HUES64 (cell line): ENCODE measurements at regions not wholly inside any gene's neighbourhood (a gene's known extent, or its start where the extent isn't known, plus 50 kb on each side); places are given as distances from the start of the nearest gene placed in this dataset.
A peak's percentile ranks its signal among the peaks of the same experiment; 100 is the strongest.

Experiments
- H3K27ac ChIP-seq: 2 replicates; pipeline ENCODE4 v1.7.0; 2013; ENCODE audit warnings: low read depth, low read length, inconsistent platforms
- H3K27me3 ChIP-seq: 2 replicates; pipeline ENCODE4 v1.6.1; 2013; ENCODE audit warnings: mild to moderate bottlenecking, low read length; ENCODE audit not compliant: insufficient read depth
- H3K36me3 ChIP-seq: 2 replicates; pipeline ENCODE4 v1.6.1; 2013; ENCODE audit warnings: mild to moderate bottlenecking, low read length; ENCODE audit not compliant: insufficient read depth
- H3K4me1 ChIP-seq: 2 replicates; pipeline ENCODE4 v1.6.1; 2013; ENCODE audit warnings: mild to moderate bottlenecking, low read length, moderate library complexity; ENCODE audit not compliant: insufficient read depth
- H3K4me3 ChIP-seq: 2 replicates; pipeline ENCODE4 v1.5.1; 2013; ENCODE audit warnings: mild to moderate bottlenecking, low read length, moderate library complexity
- H3K9ac ChIP-seq: 2 replicates; pipeline ENCODE4 v1.6.1; 2013; ENCODE audit warnings: mild to moderate bottlenecking, low read depth, low read length
- H3K9me3 ChIP-seq: 2 replicates; pipeline ENCODE4 v1.6.1; 2013; ENCODE audit warnings: low read depth, low read length; ENCODE audit not compliant: insufficient read depth
- WGBS: fragments of 150-250, 120-280 bp; methylation state at CpG from one replicate; pipeline ENCODE4 v1.1.7; 2013; ENCODE audit warnings: missing lambda C conversion rate; 5-methylcytosine and 5-hydroxymethylcytosine counted together

- Histone ChIP-seq H3K4me3 (no peak overlapping the region), H3K27ac (no peak overlapping the region), H3K36me3 (no peaks in the 10 kb centered on the region), H3K9ac (no peak overlapping the region), H3K9me3 (no peaks in the 10 kb centered on the region), H3K27me3 (no peaks in the 10 kb centered on the region), H3K4me1 (peaks cover 7% of the 10 kb centered on the region; the same call in 1 of the 2 replicates)
- WGBS: 75% methylated on average over 16 of the region's 16 CpGs
Measured at GRCh38 chr7:431658-432111, 88.0 kb downstream of the PDGFA start.

- Histone ChIP-seq H3K36me3 (no peaks in the 10 kb centered on the region), H3K9ac (no peak overlapping the region), H3K27me3 (no peaks in the 10 kb centered on the region), H3K9me3 (no peaks in the 10 kb centered on the region), H3K4me3 (no peak overlapping the region), H3K27ac (no peak overlapping the region), H3K4me1 (peaks cover 11% of the 10 kb centered on the region; the same call in 1 of the 2 replicates)
- 88% methylated on average over 11 of the region's 11 CpGs for WGBS
Measured at GRCh38 chr7:432256-432655, 87.4 kb downstream of the PDGFA start.

- H3K36me3 ChIP-seq: no peaks in the 10 kb centered on the region
- H3K27me3 ChIP-seq: no peaks in the 10 kb centered on the region
- peaks cover 15% of the 10 kb centered on the region; the same call in 1 of the 2 replicates for H3K4me1 ChIP-seq
- H3K9me3 ChIP-seq: no peaks in the 10 kb centered on the region
- no peak overlapping the region for H3K9ac ChIP-seq
- WGBS: 90% methylated on average over 11 of the region's 11 CpGs
- H3K27ac ChIP-seq: no peak overlapping the region
- no peak overlapping the region for H3K4me3 ChIP-seq
Measured at GRCh38 chr7:432933-433332, 86.7 kb downstream of the PDGFA start.

- Histone ChIP-seq H3K4me1 (peaks cover 15% of the 10 kb centered on the region; the same call in 1 of the 2 replicates), H3K9me3 (no peaks in the 10 kb centered on the region), H3K27ac (no peak overlapping the region), H3K9ac (no peak overlapping the region), H3K4me3 (no peak overlapping the region), H3K27me3 (no peaks in the 10 kb centered on the region), H3K36me3 (no peaks in the 10 kb centered on the region)
- WGBS: 87% methylated on average over 13 of the region's 13 CpGs
Measured at GRCh38 chr7:433558-433957, 86.1 kb downstream of the PDGFA start.

- Histone ChIP-seq H3K9ac (no peak overlapping the region), H3K4me1 (peaks cover 15% of the 10 kb centered on the region; the same call in 1 of the 2 replicates), H3K4me3 (no peak overlapping the region), H3K27me3 (no peaks in the 10 kb centered on the region), H3K9me3 (no peaks in the 10 kb centered on the region), H3K36me3 (no peaks in the 10 kb centered on the region), H3K27ac (peak overlapping the region; percentile 74)
- 21% methylated on average over 35 of the region's 35 CpGs for WGBS
Measured at GRCh38 chr7:434891-435629, 84.6 kb downstream of the PDGFA start.

GRCh38 chr7:435630-436366 is 83.8 kb downstream of the PDGFA start:
- Histone ChIP-seq H3K4me3 (no peak overlapping the region), H3K27ac (no peak overlapping the region), H3K4me1 (peaks cover 15% of the 10 kb centered on the region; the same call in 1 of the 2 replicates), H3K36me3 (no peaks in the 10 kb centered on the region), H3K27me3 (no peaks in the 10 kb centered on the region), H3K9me3 (no peaks in the 10 kb centered on the region), H3K9ac (no peak overlapping the region)
- WGBS: 78% methylated on average over 28 of the region's 28 CpGs

GRCh38 chr7:436367-437128 is 83.1 kb downstream of the PDGFA start:
- no peak overlapping the region for H3K9ac ChIP-seq
- no peaks in the 10 kb centered on the region for H3K9me3 ChIP-seq
- no peaks in the 10 kb centered on the region for H3K36me3 ChIP-seq
- 84% methylated on average over 33 of the region's 33 CpGs for WGBS
- H3K4me1 ChIP-seq: peaks cover 15% of the 10 kb centered on the region; the same call in 1 of the 2 replicates
- H3K27me3 ChIP-seq: no peaks in the 10 kb centered on the region
- no peak overlapping the region for H3K4me3 ChIP-seq
- no peak overlapping the region for H3K27ac ChIP-seq

- Histone ChIP-seq H3K4me3 (no peak overlapping the region), H3K27me3 (no peaks in the 10 kb centered on the region), H3K9me3 (no peaks in the 10 kb centered on the region), H3K9ac (no peak overlapping the region), H3K4me1 (peaks cover 15% of the 10 kb centered on the region; the same call in 1 of the 2 replicates), H3K36me3 (no peaks in the 10 kb centered on the region), H3K27ac (no peak overlapping the region)
- WGBS: 77% methylated on average over 43 of the region's 43 CpGs
Measured at GRCh38 chr7:437329-438251, 82.1 kb downstream of the PDGFA start.

GRCh38 chr7:438361-438760 is 81.3 kb downstream of the PDGFA start:
- WGBS: 94% methylated on average over 7 of the region's 7 CpGs
- H3K9ac ChIP-seq: no peak overlapping the region
- H3K27me3 ChIP-seq: no peaks in the 10 kb centered on the region
- H3K36me3 ChIP-seq: no peaks in the 10 kb centered on the region
- no peak overlapping the region for H3K4me3 ChIP-seq
- H3K9me3 ChIP-seq: no peaks in the 10 kb centered on the region
- H3K27ac ChIP-seq: no peak overlapping the region
- peaks cover 15% of the 10 kb centered on the region; the same call in 1 of the 2 replicates for H3K4me1 ChIP-seq

GRCh38 chr7:438916-439315 is 80.7 kb downstream of the PDGFA start:
- Histone ChIP-seq H3K4me3 (no peak overlapping the region), H3K27me3 (no peaks in the 10 kb centered on the region), H3K9me3 (no peaks in the 10 kb centered on the region), H3K4me1 (peaks cover 15% of the 10 kb centered on the region; the same call in 1 of the 2 replicates), H3K27ac (no peak overlapping the region), H3K36me3 (no peaks in the 10 kb centered on the region), H3K9ac (no peak overlapping the region)
- WGBS: 95% methylated on average over 14 of the region's 14 CpGs
